Bone marrow (tissue), 2 donors: ENCODE measurements at regions not wholly inside any gene's neighbourhood (a gene's known extent, or its start where the extent isn't known, plus 50 kb on each side); places are given as distances from the start of the nearest gene placed in this dataset.

ENCODE experiments used
- DNase-seq, 2 donors: peaks; one replicate each; lab custom pipeline; 2025; lab: John Stamatoyannopoulos, UW

DNA sequence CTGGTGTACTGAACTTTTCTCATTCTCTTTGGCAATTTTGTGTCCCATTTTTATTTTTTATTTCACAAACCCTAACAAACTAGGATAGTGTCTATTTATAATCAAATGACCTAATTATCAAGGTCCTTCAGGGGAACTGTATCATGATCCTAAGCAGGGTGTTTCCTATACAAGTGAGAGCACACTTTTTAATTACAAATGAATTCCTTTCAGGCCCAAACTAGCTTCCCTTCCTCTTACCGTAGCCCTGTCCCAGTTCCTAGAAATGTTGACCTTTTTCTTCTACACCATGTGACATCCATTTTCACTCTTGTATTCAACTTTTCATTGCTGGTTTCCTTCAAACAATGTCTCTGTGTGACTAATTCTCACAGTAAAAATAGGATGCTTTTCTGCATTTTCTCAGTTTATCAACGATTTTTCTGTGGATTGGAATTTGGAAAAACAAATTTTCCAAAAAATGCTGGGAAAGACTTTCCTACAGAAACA, 411.4 kb downstream of the CCDC91 start:
- DNase-seq, result no peak

DNA sequence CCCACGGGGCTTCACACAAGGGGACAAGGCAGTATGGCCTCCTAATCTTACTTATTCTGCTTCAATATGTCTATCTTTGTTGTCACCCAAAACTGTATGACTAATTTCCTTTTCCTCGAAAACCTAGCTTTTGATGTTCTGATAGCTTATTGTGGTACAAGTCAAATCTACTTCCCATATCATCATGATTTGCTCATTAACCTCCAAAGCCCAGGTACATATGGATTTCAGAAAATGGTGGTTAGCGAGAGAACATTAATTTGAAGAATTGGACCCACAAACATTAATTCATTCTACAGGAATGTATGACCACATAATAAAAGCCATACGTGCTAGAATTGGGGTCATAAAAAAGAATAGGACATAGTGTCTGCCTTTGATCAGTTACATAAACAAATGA, 412.5 kb downstream of the CCDC91 start:
- no peak for DNase-seq

DNA sequence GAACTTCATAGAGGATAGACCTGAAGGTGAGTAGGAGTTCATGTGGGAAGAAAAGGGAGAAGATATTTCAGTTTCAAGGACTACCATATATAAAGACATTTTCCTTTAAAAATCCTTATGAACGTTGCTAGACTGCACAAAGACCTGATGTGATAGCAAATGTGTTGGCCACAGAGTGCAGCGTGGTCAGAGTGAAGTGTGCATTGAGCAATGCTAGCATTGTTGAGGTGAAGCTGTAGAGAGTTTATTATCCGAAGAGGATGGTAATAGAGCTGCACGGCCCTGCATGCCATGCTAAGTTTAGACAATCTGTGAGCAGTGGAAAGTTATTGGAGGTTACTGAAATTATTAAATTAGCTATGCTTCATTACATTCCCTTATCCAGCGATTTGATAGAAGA, 413.0 kb downstream of the CCDC91 start:
- DNase-seq, result no peak

- DNase-seq, result no peak
These were observed 413.5 kb downstream of the CCDC91 start for GRCh38 chr12:28603801-28604200.

- no peak for DNase-seq
These were observed 414.0 kb downstream of the CCDC91 start for GRCh38 chr12:28604240-28604639.

DNA sequence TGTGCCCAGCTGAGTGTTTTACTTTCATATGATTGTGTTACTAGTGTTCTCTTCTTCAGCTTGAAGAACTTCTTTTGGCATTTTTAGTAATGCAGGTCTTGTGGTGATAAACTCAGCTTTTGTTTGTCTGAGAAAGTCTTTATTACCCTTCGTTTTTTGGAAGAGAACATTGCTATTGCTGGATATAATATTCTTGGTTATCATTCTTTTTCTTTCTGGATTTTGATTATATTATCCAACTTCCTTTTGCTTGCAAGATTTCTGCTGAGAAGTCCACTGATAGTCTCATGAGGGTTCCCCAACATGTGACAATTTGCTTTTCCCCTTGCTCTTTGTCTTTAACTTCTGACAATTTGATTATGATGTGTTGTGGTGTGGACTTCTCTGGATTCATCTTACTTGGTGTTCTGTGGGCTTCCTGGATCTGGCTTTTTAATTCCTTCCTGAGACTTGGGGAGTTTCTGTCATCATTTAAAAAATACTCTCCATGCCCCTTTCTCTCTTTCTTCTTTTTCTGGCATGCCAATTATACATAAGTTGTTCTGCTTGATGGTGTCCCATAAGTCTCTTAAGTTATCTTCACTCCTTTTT, 416.8 kb downstream of the CCDC91 start:
- no peak for DNase-seq

DNA sequence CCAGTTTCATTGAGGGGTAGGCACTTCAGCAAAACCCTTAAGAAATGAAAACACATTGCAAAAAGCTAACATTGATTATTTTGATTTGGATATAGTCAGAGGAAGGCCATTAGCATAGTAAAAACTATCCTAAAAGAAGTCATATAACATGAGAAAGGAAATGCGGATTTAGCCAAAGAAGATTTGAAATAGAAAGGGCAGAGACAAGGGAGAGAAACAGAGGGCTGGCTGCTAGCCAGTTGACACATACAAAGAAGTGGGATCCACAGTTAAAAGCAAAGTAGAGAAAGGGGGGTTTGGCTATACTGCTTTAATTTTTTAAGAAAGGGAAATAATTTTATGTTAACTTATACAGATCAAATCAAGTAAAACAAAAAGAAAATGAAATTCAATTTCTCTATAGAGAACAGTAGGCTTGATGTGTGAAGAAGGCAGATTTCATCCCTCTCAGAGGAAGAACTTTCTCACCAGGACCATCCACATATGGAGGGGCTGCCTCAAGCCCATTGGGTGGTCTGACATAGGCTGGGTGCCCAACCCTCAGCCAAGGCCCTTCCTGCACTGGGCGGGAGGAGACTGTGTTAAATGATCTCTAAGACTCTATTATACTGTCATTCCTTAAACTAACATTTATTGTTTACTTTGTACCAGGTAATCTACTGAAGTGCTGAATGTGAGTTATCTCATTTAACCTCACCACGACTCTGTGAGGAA, 420.3 kb downstream of the CCDC91 start:
- no peak for DNase-seq

DNA sequence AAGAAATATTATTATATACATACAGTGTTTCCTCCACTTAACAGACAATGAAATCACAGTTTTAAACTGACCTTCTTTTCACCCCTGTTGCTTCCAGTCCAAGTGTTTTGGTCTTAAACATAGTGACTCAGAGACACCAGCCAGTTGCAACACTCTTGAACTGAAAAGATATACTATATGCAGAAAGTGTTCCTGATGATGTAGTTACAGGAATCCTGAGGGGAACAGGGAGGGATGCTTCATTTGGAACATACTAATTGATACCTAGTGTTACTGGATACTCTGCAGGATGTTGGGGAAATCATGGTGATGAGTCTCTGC, 420.8 kb downstream of the CCDC91 start:
- DNase-seq, result no peak

DNA sequence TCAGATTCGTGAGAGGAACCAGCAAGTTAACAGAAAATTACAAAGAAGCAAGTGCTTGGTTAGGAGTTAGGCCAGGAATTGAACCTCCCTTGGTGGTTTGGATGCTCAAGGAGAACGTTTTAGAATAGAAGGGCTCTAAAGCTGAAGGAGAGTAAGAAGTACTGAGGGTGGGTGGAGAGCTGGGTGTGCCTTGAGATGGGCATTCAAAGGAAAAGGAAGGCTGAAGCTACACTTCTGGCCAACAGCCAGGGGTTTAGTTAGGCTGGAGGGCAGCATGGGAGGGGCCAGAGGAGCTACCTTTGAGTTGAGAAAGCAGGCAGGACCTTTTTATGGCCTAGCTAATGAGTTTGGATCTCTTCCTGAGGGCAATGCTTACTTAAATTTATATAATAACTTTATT, 421.2 kb downstream of the CCDC91 start:
- no peak for DNase-seq

DNA sequence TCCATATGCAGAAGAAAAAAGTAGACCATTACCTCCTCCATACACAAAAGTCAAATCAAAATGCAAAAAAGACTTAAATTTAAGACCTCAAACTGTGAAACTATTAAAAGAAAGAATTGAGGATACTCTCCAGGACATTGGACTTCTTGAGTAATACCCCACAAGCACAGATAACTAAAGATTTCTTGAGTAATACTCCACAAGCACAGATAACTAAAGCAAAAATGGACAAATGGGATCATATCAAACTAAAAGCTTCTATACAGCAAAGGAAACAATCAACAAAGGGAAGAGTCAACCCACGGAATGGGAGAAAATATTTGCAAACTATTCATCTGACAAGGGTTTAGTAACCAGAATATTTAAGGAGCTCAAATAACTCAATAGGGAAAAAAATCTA, 427.9 kb downstream of the CCDC91 start:
- no peak for DNase-seq

GRCh38 chr12:28618772-28619171, 428.5 kb downstream of the CCDC91 start:
- DNase-seq, result no peak

DNA sequence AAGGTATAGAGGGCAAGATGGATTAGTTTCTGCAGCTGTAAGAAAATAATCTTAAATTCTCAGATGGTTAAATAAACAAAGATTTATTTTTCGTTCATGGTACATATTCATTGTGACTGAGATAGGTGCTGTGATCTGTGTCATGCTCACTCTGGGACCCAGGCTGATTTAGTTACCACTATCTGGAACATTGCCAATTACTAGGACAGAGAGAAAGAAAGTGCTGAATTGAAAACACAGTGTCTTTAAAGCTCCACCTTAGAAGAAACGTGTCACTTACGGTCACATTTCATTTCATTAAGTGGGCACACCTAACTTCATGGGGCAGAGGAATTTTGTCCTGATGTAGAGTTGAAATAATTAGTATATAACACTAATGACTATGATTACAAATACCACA, 430.0 kb downstream of the CCDC91 start:
- DNase-seq, result no peak

DNA sequence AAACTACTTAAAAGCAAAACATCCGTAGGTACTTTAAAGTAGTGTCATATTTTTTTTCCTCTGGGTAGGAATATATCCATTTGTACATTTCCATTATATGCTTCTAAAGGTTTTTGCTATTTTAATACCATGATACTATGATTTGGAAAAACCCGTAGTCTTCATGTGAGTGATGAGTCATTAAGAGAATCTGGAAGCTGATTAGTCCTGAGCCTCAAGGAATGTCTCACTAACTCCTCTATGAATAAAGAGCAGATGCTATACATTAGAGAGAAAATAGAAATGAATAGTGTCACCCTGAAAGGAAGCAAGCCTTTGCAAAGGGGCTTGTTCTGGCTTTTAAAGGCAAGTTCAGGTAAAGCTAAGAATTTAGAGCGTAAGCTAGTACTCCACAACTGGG, 432.1 kb downstream of the CCDC91 start:
- no peak for DNase-seq

DNA sequence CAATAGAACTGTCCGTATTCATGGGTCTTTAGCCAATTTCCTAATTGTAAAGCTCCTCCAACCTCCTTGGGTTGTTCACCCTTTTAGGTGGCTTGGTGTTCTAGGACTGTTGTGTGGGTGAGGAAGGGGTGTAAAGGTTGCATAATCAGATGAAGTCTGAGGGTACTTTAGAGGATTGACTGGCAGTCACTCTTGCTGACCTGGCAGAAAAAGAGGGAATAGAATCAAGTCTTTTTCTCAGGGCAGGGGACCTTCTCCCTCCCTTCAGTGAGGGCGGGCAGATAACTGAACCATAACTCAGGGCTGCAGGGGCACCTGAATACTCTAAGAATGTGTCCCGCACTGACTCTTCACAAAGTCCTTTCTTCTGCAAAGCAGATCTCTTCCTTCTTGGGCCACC, 436.2 kb downstream of the CCDC91 start:
- no peak for DNase-seq

GRCh38 chr12:28629691-28630090, 439.4 kb downstream of the CCDC91 start:
- no peak for DNase-seq

DNA sequence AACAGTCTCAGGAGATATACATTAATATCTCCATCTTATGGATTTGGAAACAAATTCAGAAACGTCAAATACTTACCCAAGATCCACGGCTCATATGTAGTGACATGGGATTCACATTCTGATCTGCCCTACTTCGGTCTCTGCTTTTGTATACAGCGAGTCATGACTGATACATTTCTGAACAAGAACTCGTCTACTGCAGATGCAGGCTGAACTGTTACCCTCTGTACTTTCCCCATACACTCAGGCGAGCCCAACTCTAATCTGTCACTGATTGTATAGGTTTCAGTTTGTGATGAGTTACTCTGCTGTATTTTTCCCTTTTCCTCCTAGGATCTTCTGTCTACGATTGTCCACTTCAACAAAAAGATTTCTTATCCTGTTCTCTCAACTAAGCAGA, 441.6 kb downstream of the CCDC91 start:
- no peak for DNase-seq

DNA sequence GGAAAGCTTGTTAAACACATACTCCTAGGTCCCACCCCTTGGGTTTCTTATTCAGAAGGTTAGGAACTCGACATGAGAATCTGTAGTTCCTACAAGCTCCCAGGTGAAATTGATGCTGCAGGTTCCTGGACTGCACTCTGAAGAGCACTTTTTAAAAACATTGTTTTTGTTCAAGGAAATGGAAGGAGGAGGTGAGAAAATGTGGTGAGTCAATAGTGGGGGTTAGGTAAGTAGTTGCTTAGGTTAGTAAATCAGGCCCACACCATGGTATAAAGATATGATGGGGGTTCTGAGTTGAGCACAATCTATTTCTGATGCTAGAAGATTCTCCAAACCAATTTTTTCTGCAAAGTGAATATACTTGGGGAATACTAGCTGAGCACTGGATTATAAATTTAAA, 450.3 kb downstream of the CCDC91 start:
- DNase-seq, result no peak

GRCh38 chr12:28645436-28645835, 455.2 kb downstream of the CCDC91 start:
- no peak for DNase-seq

DNA sequence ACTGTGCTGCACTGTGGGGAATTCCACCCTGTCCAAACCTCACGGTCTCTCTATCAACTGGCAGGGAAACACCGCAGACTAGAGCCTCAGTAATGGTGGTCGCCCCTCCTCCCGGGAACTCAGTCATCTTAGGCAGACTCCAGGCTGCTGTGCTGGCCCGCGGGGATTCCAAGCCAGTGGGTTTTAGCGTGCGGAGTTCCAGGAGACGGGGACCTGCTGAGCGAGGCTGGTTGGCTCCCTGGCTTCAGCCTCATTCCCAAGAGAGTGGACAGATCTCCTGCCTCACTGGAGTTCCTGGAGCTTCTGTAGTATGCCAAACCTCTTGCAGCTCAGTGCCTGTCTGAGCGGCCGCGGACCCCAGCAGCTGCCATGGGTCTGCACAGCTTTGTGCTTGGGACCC, 455.6 kb downstream of the CCDC91 start:
- no peak for DNase-seq

- DNase-seq, result no peak
These were observed 460.6 kb downstream of the CCDC91 start for GRCh38 chr12:28650906-28651305.

DNA sequence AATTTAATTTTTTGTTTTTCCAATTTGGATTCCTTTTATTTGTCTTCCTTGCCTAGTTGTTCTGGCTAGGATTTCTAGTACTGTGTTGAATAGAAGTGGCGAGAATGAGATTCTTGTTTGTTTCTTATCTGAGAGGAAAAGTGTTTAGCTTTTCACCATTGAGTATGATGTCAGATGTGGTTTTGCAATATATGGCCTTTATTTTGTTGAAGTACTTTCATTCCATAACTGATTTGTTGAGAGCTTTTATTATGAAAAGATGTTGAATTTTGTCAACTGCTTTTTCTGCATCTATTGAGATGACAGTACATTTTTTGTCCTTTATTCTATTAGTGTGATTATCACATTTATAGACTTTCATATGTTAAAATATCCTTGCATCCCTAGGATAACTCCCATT, 462.0 kb downstream of the CCDC91 start:
- DNase-seq, result no peak

GRCh38 chr12:28681980-28682379, 467.1 kb upstream of the FAR2 start:
- no peak for DNase-seq

GRCh38 chr12:28683366-28683765, 465.7 kb upstream of the FAR2 start:
- DNase-seq, result no peak
